Nephron progenitor cell (in vitro differentiated cells): ENCODE measurements at regions not wholly inside any gene's neighbourhood (a gene's known extent, or its start where the extent isn't known, plus 50 kb on each side); places are given as distances from the start of the nearest gene placed in this dataset.

Source experiments
- DNase-seq: peaks from one replicate; pipeline ENCODE4 v3.0.0; 2021
- H3K27ac Mint-ChIP-seq: 2 replicates; pipeline ENCODE4 v1.8.0; 2021; ENCODE audit warnings: mild to moderate bottlenecking, moderate library complexity, mixed read lengths
- H3K27me3 Mint-ChIP-seq: 2 replicates; pipeline ENCODE4 v1.8.0; 2021; ENCODE audit warnings: mild to moderate bottlenecking, low read depth, mixed read lengths; ENCODE audit not compliant: poor library complexity
- H3K36me3 Mint-ChIP-seq: 2 replicates; pipeline ENCODE4 v1.8.0; 2021; ENCODE audit warnings: low read depth, mixed read lengths
- H3K4me1 Mint-ChIP-seq: 2 replicates; pipeline ENCODE4 v1.8.0; 2021; ENCODE audit warnings: mixed read lengths
- H3K4me3 Mint-ChIP-seq: 2 replicates; pipeline ENCODE4 v1.8.0; 2021; ENCODE audit warnings: mild to moderate bottlenecking, moderate library complexity, mixed read lengths
- H3K9me3 Mint-ChIP-seq: 2 replicates; pipeline ENCODE4 v1.8.0; 2021; ENCODE audit warnings: mild to moderate bottlenecking, moderate library complexity, mixed read lengths
- CTCF ChIP-seq: fragments of 200-600 bp; sonication (generic); IDR thresholded peaks from 2 replicates; pipeline ENCODE4 v1.5.0; 2021; ENCODE audit warnings: antibody characterized with exemption

DNA sequence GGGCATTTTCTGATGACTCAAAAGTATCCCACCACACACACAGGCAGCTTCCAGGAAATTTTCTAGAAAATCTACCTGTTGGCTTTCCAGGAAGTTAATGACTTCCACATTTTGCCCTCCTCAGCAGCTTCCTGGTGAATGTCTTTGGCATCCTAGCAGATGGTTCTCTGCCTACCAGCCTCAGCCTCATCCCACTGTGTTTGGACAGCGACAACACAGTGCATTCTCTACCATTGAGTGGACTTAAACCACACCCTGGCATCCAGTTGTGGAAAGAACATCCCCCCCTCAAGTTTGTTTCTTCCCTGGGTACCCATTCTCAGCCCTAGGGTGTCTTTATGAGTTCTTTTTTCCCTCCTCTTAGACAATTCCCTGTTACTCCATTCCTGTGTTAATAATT is 50.8 kb upstream of the GADL1 start:
- Mint-ChIP-seq H3K27me3 (peaks cover 3% of the 10 kb centered on the region), H3K27ac (no peak overlapping the region), H3K4me3 (no peak overlapping the region), H3K9me3 (peaks cover 12% of the 10 kb centered on the region), H3K4me1 (peaks cover 16% of the 10 kb centered on the region), H3K36me3 (peaks cover 4% of the 10 kb centered on the region)
- TF ChIP-seq CTCF = no peak
- no peak for DNase-seq

- Mint-ChIP-seq H3K9me3 (no peaks in the 10 kb centered on the region), H3K36me3 (no peaks in the 10 kb centered on the region), H3K27ac (no peak overlapping the region), H3K4me3 (no peak overlapping the region), H3K4me1 (peaks cover 6% of the 10 kb centered on the region), H3K27me3 (peaks cover 3% of the 10 kb centered on the region)
- no peak for DNase-seq
- TF ChIP-seq CTCF = no peak
Observed at GRCh38 chr3:30948426-30948825, 54.0 kb upstream of the GADL1 start.

DNA sequence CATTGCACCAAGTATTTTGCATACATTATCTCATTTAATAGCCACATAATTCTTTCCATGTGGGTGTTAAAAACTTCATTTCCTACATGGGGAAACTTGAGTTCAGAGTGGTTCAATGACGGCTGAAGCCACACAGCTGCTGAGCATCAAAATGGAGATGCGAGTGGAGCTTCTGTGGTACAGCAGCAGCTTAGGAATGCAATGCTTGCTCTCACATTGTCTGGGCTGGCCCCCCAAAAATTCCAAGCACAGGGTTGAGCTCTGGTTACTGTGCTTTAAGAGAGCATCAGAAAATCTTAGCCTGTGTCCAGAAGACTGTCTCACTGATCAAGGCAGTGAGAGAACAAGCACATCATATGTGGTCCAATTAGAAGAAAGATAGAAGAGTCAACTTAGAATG is 57.4 kb upstream of the GADL1 start:
- Mint-ChIP-seq H3K9me3 (no peaks in the 10 kb centered on the region), H3K4me3 (no peak overlapping the region), H3K27ac (no peak overlapping the region), H3K27me3 (peaks cover 6% of the 10 kb centered on the region), H3K4me1 (peaks cover 10% of the 10 kb centered on the region), H3K36me3 (no peaks in the 10 kb centered on the region)
- no peak for TF ChIP-seq CTCF
- DNase-seq = no peak

DNA sequence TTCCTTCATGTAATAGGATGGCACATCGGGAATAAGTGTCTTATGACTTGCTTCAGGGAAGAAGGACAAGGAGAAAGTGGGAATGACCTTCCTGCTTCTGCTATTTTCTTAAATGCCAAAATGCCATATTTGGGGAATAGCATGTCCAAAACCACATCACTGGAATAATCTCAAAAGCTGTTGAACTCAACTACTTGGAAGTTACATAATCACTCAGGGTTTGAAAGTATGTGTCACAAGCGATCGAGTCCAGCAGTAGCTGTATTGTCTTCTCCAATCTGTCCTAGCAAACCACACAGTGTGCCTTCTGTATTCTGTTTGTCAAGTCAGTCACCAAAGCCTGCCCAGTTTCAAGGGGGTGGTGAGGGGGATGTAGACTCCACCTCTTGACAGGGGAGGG is 58.3 kb upstream of the GADL1 start:
- DNase-seq = no peak
- no peak overlapping the region for H3K27ac Mint-ChIP-seq
- H3K9me3 Mint-ChIP-seq = peaks cover 5% of the 10 kb centered on the region
- peaks cover 10% of the 10 kb centered on the region for H3K4me1 Mint-ChIP-seq
- TF ChIP-seq CTCF = no peak
- no peak overlapping the region for H3K4me3 Mint-ChIP-seq
- peaks cover 4% of the 10 kb centered on the region for H3K27me3 Mint-ChIP-seq
- H3K36me3 Mint-ChIP-seq = no peaks in the 10 kb centered on the region

GRCh38 chr3:30954426-30954825 is 60.0 kb upstream of the GADL1 start:
- DNase-seq = no peak
- Mint-ChIP-seq H3K4me1 (peaks cover 10% of the 10 kb centered on the region), H3K36me3 (no peaks in the 10 kb centered on the region), H3K4me3 (no peak overlapping the region), H3K27ac (no peak overlapping the region), H3K27me3 (peaks cover 4% of the 10 kb centered on the region), H3K9me3 (peaks cover 18% of the 10 kb centered on the region)
- TF ChIP-seq CTCF = no peak

DNA sequence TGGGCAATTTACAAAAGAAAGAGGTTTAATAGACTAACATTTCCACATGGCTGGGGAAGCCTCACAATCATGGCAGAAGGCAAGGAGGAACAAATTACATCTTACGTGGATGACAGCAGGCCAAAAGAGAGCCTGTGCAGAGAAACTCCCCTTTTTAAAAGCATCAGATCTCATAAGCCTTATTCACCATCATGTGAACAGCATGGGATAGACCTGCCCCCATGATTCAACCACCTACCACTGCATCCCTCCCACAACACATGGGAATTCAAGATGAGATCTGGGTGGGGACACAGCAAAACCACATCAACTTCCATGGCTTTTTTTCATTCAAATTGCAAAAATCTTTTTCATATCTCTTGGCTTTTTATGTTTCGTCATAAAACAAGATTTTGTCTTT is 67.6 kb upstream of the GADL1 start:
- Mint-ChIP-seq H3K27ac (no peak overlapping the region), H3K4me1 (no peaks in the 10 kb centered on the region), H3K9me3 (peaks cover 21% of the 10 kb centered on the region)

More for the DNA sequence above, 67.6 kb upstream of the GADL1 start:
- Mint-ChIP-seq H3K36me3 (no peaks in the 10 kb centered on the region), H3K4me3 (no peak overlapping the region), H3K27me3 (no peaks in the 10 kb centered on the region)
- no peak for DNase-seq
- TF ChIP-seq CTCF = no peak
